ENCODE measurements at regions not wholly inside any gene's neighbourhood (a gene's known extent, or its start where the extent isn't known, plus 50 kb on each side); places are given as distances from the start of the nearest gene placed in this dataset.

DNA sequence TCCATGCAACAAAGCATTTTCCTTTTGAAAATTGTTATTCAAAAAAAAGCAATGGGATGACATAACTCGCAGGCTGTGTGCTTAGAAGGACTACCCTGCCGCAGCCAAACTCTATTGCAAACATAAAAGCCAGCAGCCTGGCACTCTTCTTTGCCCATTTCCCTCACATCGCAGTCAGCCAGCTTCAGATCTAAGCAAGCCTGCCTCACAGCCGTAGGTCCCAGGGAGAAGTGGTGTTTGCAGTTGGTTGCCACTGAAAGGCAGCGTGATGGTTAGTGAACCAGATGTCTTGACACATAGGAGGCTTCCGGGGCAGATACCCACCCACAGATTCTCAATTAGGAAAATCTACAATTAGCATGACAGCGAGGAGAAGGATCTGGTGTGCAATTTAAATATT, 655.2 kb downstream of the RNF144A start:
- no peak for TF ChIP-seq CTCF (IDR thresholded peaks at IDR 0.05)
- no peak for TF ChIP-seq POLR2A (IDR thresholded peaks at IDR 0.05)
